Natural killer cell (primary cell): ENCODE measurements at regions not wholly inside any gene's neighbourhood (a gene's known extent, or its start where the extent isn't known, plus 50 kb on each side); places are given as distances from the start of the nearest gene placed in this dataset.

ENCODE experiments used
- ATAC-seq, 3 donors: fragments of 150-1000 bp in 2 of 3; fragments of 200-7000 bp in 1 of 3; cut with Tn5 transposase; 1 replicate in 1 of 3; 2 replicates in 2 of 3; pipeline ENCODE4 v1.10.0; 2021; ENCODE audit warnings: mild to moderate bottlenecking in 2 of 3, moderate library complexity in 2 of 3
- DNase-seq, 2 donors: peaks; one replicate each; pipeline versions ENCODE4 v3.0.0 to v3.0.0-alpha.2; 2013 to 2021; ENCODE audit warnings: mixed read lengths in 1 of 2
- H3K27ac ChIP-seq: one replicate; pipeline ENCODE4 v1.5.1; 2013; ENCODE audit warnings: mild to moderate bottlenecking, low read length
- H3K27me3 ChIP-seq: one replicate; pipeline ENCODE4 v1.6.1; 2013; ENCODE audit warnings: low read length; ENCODE audit not compliant: control insufficient read depth, insufficient read depth
- H3K36me3 ChIP-seq: one replicate; pipeline ENCODE4 v1.6.1; 2013; ENCODE audit warnings: low read length; ENCODE audit not compliant: control insufficient read depth, insufficient read depth
- H3K4me1 ChIP-seq: one replicate; pipeline ENCODE4 v1.6.1; 2013; ENCODE audit warnings: low read length; ENCODE audit not compliant: control insufficient read depth, insufficient read depth
- H3K4me3 ChIP-seq: one replicate; pipeline ENCODE4 v1.5.1; 2013; ENCODE audit warnings: low read length
- H3K9me3 ChIP-seq: one replicate; pipeline ENCODE4 v1.6.1; 2013; ENCODE audit warnings: low read length; ENCODE audit not compliant: control insufficient read depth, insufficient read depth
- H3K27ac Mint-ChIP-seq, 2 donors: one replicate each; pipeline ENCODE4 v1.8.0; 2022; ENCODE audit warnings: mild to moderate bottlenecking in 2 of 2, mixed read lengths in 2 of 2, moderate library complexity in 1 of 2
- H3K27me3 Mint-ChIP-seq, 2 donors: one replicate each; pipeline ENCODE4 v1.8.0; 2022; ENCODE audit warnings: low read depth in 2 of 2, mixed read lengths in 2 of 2
- H3K36me3 Mint-ChIP-seq: one replicate; pipeline ENCODE4 v1.8.0; 2022; ENCODE audit warnings: mixed read lengths
- H3K4me1 Mint-ChIP-seq, 2 donors: one replicate each; pipeline ENCODE4 v1.8.0; 2022; ENCODE audit warnings: mixed read lengths in 2 of 2
- H3K4me3 Mint-ChIP-seq: one replicate; pipeline ENCODE4 v1.8.0; 2022; ENCODE audit warnings: mild to moderate bottlenecking, moderate library complexity, mixed read lengths
- H3K9me3 Mint-ChIP-seq, 2 donors: one replicate each; pipeline ENCODE4 v1.8.0; 2022; ENCODE audit warnings: mixed read lengths in 2 of 2
- WGBS: methylation state at CpG from one replicate; pipeline ENCODE4 v1.1.7; 2013; ENCODE audit warnings: missing lambda C conversion rate; ENCODE audit not compliant: insufficient coverage; 5-methylcytosine and 5-hydroxymethylcytosine counted together
- intact Hi-C: fragments of 100-400 bp; cut with micrococcal nuclease; formaldehyde crosslinking; loops from one replicate; pipeline ENCODE4 v1.14.2; 2022
- TF ChIP-seq, protein P1 (sequence below): fragments of 200-600 bp; IDR thresholded peaks from one replicate; pipeline ENCODE4 v1.8.0; 2022; ENCODE audit warnings: antibody characterized with exemption

DNA sequence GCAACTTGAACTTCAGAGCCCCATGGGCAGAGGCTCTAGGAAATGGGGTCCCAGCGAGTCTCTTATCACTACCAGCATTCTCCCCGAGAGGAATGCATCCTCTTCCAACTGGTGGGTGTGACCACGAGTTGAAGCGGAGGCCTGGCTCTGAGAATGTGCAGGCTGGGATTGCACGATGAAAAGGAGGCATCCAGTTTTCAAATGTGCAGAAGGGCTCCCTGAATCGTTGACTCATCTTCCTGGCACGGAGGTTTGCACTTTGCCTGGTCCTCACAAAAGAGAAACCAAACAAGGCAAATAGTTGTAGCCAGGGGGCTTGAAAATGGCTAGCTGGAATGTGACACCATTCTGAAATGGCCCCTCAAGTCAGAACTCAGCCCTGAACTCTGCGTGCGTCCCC, 216.7 kb downstream of the GLI2 start:
- 90% methylated on average over 9 of the region's 9 CpGs for WGBS
- ATAC-seq = no peak
- Mint-ChIP-seq H3K9me3 (no peaks in the 10 kb centered on the region), H3K36me3 (no peaks in the 10 kb centered on the region), H3K4me1 (no peaks in the 10 kb centered on the region), H3K4me3 (no peak overlapping the region), H3K27ac (no peak overlapping the region), H3K27me3 (no peaks in the 10 kb centered on the region)
- TF ChIP-seq, protein P1, sequence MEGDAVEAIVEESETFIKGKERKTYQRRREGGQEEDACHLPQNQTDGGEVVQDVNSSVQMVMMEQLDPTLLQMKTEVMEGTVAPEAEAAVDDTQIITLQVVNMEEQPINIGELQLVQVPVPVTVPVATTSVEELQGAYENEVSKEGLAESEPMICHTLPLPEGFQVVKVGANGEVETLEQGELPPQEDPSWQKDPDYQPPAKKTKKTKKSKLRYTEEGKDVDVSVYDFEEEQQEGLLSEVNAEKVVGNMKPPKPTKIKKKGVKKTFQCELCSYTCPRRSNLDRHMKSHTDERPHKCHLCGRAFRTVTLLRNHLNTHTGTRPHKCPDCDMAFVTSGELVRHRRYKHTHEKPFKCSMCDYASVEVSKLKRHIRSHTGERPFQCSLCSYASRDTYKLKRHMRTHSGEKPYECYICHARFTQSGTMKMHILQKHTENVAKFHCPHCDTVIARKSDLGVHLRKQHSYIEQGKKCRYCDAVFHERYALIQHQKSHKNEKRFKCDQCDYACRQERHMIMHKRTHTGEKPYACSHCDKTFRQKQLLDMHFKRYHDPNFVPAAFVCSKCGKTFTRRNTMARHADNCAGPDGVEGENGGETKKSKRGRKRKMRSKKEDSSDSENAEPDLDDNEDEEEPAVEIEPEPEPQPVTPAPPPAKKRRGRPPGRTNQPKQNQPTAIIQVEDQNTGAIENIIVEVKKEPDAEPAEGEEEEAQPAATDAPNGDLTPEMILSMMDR = no peak
- no peaks in the 10 kb centered on the region for H3K4me1 ChIP-seq
- no peaks in the 10 kb centered on the region for H3K9me3 ChIP-seq
- no peak for DNase-seq
- no peak overlapping the region for H3K27ac ChIP-seq
- H3K4me3 ChIP-seq = no peak overlapping the region
- intact Hi-C loops = no loop called here
- H3K36me3 ChIP-seq = no peaks in the 10 kb centered on the region
- no peaks in the 10 kb centered on the region for H3K27me3 ChIP-seq

- H3K9me3 ChIP-seq = no peaks in the 10 kb centered on the region
- no peaks in the 10 kb centered on the region for H3K4me1 ChIP-seq
- intact Hi-C loops = no loop called here
- no peaks in the 10 kb centered on the region for H3K27me3 ChIP-seq
- Mint-ChIP-seq H3K9me3 (no peaks in the 10 kb centered on the region), H3K4me1 (no peaks in the 10 kb centered on the region), H3K27ac (no peak overlapping the region), H3K27me3 (no peaks in the 10 kb centered on the region), H3K4me3 (no peak overlapping the region), H3K36me3 (no peaks in the 10 kb centered on the region)
- ATAC-seq = no peak
- no peaks in the 10 kb centered on the region for H3K36me3 ChIP-seq
- TF ChIP-seq, protein P1 = no peak
- no peak for DNase-seq
- H3K4me3 ChIP-seq = no peak overlapping the region
- 77% methylated on average over 7 of the region's 7 CpGs for WGBS
- H3K27ac ChIP-seq = no peak overlapping the region
Measured at GRCh38 chr2:120953066-120953756, 217.5 kb downstream of the GLI2 start.

DNA sequence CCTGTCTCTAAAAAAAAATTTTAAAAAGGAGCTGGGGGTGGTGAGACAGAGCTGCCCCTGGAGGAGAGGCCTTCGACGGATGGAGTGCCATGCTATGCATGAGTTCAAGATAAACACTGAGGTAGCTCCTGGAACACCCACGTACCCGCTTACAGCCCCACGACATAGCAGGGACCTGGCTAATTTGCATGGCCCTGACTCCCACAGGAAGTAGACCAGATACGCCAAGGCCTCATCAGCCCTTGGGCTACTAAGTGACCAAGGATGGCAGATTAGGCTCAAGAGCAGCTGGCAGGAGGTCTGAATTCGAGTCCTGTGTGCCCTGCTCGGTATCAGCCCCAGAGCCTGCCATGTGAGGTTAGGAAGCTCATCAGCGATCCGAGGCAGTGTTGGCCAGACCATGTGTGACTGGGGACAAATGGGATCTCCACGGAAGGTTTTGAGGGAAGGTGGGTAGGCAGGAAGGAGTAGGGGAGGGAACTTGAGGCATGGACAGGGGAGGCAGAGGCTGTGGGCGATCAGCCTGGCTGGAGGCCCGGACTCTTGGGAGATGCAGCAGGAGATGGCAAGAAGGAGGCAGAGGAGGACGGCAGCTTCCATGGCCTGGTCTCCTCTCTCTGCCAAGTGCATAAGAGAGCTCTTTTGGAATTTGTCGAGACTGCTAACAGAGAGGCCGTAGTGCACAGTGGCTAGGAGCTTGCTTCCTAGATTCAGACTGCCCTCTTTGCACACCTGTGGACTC, 218.3 kb downstream of the GLI2 start:
- H3K27ac Mint-ChIP-seq = no peak overlapping the region
- intact Hi-C loops = no loop called here
- Histone ChIP-seq H3K27me3 (no peaks in the 10 kb centered on the region), H3K27ac (no peak overlapping the region), H3K36me3 (no peaks in the 10 kb centered on the region), H3K4me3 (no peak overlapping the region), H3K4me1 (no peaks in the 10 kb centered on the region), H3K9me3 (no peaks in the 10 kb centered on the region)
- H3K4me3 Mint-ChIP-seq = no peak overlapping the region
- no peak for DNase-seq
- no peaks in the 10 kb centered on the region for H3K27me3 Mint-ChIP-seq
- no peak for ATAC-seq
- 90% methylated on average over 16 of the region's 16 CpGs for WGBS
- H3K9me3 Mint-ChIP-seq = no peaks in the 10 kb centered on the region
- no peaks in the 10 kb centered on the region for H3K4me1 Mint-ChIP-seq
- TF ChIP-seq, protein P1 = no peak
- no peaks in the 10 kb centered on the region for H3K36me3 Mint-ChIP-seq
